GM21447 (cell line): ENCODE measurements at regions not wholly inside any gene's neighbourhood (a gene's known extent, or its start where the extent isn't known, plus 50 kb on each side); places are given as distances from the start of the nearest gene placed in this dataset.
"Not testable (repeated sequence)": the region's sequence is repeated elsewhere in the genome, so short reads cannot be mapped to it uniquely, and the experiment has no call there.

Experiments
- ATAC-seq: cut with Tn5 transposase; IDR thresholded peaks from one replicate; pipeline ENCODE4 v1.9.1; 2021; ENCODE audit not compliant: unreplicated experiment

DNA sequence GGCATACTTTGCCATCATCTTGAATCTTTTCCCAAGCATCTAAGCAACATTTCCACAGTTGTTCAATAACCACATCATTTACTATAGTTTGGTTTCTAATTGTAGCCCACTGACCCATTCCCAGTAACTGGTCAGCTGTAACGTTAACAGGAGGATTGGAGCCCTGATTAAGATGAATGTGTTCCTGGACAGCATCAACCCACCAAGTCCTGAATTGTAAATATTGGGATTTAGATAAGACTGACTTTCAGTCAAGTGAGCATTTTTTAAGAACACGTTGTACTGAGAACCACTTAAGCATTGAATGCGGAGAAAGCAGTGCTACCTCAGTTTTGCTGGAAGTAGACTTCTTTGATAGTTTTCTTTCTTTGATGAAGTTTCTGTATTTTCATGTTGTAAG is 53.3 kb upstream of the ARL4D start:
- not testable (repeated sequence) for ATAC-seq

DNA sequence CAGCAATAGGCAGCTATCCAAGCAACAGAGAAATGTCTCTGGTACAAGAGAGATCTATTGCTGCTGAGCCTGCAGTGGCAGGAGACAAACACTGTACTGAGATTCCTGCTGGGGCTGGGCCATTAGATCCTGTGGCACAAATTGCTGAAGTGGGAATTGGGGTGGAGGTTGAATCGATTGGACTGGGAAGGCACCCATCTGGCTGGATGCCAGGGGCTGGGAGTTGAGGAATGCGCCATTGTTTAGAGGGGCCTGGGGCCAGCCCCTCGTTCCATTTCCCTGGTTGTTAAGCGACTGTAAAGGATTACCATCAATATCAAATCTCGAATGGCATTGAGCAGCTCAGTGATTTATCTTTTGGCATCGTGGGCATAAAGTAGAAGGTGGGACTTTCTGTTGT is 54.1 kb upstream of the ARL4D start:
- no peak for ATAC-seq

DNA sequence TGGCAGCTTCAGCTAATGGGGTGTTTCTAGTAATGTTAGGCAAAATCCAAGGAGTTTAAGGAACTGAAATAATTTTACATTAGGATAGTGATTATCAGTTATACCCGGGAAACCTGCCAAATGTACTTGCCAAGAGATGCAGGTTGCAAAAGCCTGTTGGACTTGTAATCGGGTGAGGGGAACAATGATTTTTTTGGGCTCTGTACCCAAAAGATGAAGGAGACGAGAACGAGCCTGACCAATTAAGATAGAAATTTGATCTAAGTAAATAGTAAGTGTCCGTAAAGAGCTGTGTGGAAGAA is 56.3 kb upstream of the ARL4D start:
- no peak for ATAC-seq

DNA sequence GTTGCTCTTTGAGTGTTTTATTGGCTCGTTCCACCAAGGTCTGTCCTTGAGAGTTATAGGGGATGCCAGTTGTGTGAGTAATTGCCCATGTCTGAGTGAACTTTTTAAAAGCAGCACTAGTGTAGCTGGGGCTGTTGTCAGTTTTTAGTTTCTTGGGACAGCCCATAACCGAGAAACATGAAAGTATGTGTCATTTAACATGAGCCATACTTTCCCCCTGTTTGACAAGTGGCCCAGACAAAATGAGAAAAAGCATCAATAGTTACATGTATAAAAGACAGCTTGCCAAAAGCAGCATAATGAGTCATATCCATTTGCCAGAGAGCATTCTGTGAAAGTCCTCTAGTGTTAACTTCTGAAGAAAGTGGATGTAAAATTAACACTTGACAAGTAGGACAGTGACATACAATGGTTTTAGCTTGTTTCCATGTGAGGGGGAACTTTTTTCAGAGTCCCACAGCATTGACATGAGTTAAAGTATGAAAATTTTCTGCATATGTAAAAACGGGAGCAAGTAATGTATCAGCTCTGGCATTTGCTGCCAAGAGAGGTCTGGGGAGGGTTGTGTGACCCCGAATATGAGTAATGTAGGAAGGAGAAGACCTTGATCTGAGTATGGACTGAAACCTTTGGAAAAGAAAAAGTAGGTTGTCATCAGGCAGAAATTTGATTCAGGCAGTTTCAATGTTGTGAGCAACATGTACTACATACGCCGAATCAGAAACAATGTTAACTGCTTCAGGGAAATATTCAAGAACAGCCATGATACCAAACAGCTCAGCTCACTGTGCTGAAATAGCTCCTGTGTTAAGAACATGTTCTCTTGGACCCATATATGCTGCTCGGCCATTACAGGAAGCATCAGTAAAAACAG is 56.8 kb upstream of the ARL4D start:
- no peak for ATAC-seq

- no peak for ATAC-seq
Measured at GRCh38 chr17:43338886-43339516, 59.8 kb upstream of the ARL4D start.

DNA sequence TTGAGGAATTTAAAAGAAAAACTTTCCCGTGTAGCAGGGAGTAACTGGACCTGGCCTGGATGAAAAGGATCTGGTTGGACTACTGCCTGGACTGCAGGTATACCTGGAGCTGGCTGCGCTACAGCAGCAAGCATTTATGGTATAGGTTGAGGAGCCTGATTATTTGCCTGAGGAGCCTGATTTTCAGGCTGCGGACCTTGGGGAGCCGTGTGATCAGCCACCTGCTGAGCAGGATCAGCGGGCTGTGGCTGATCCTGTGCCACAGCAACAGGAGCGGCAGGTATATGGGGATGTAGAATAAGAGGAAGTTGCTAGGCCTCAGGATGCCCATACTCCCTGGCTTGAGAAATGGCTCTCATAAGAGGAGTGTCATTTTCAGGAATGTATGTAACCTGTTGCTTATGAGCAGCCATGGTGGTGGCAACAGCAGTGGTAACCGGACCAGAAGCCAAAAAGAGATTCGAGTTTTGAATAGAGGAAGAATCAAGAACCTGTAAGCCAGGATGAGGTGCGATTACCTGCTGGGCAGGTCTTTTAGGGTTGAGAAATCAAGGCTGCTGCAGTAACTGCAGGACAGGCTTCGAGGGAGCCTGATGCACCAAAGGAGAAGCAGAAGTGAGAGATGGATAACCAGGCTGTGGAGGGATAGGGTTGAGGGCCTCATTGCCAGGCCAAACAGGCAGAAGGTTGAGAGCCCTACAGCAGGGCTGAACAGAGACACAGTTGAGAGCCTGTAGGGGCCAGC is 60.9 kb upstream of the ARL4D start:
- ATAC-seq: no peak

DNA sequence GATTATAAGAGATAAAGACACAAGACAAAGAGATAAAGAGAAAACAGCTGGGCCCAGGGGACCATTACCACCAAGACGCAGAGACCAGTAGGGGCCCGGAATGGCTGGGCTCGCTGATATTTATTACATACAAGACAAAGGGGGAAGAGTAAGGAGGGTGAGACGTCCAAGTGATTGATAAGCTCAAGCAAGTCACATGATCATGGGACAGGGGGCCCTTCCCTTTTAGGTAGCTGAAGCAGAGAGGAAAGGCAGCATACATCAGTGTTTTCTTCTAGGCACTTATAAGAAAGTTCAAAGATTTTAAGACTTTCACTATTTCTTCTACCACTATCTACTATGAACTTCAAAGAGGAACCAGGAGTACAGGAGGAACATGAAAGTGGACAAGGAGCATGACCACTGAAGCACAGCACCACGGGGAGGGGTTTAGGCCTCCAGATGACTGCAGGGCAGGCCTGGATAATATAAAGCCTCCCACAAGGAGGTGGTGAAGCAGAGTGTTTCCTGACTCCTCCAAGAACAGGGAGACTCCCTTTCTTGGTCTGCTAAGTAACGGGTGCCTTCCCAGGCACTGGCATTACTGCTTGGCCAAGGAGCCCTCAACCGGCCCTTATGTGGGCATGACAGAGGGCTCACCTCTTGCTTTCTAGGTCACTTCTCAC is 63.9 kb upstream of the ARL4D start:
- no peak for ATAC-seq

GRCh38 chr17:43333433-43333943 is 65.3 kb upstream of the ARL4D start:
- ATAC-seq: no peak

GRCh38 chr17:43332230-43332629 is 66.6 kb upstream of the ARL4D start:
- ATAC-seq: no peak

GRCh38 chr17:43330876-43331639 is 67.7 kb upstream of the ARL4D start:
- no peak for ATAC-seq

DNA sequence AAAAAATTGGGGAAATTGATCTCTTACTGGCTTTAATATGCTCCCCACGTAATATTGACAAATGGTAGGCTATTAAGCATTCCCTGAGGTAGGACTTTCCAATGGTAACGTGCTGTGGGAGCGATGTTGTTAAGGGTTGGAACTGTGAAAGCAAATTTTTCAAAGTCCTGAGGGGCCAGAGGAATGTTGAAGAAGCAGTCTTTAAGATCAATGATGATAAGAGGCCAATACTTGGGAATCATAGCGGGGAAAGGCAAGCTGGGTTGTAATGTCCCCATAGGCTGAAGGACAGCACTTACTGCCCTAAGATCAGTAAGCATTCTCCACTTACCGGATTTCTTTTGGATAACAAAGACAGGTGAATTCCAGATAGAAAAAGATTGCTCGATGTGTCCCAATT is 69.6 kb upstream of the ARL4D start:
- ATAC-seq: no peak

DNA sequence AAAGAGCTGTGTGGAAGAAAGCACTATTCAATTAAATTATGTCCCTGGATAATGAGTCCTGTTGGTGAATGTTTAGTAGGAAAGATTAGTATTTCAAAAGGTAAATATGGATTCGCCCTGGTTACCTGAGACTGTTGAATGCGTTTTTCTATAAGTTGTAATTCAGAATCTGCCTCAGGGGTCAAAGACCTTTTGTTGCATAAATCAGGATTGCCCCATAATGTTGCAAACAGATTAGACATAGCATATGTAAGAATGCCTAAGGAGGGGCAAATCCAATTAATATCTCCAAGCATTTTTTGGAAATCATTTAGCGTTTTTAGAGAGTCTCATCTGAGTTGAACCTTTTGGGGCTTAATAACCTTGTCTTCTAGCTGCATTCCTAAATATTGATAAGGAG is 70.1 kb upstream of the ARL4D start:
- ATAC-seq: no peak

GRCh38 chr17:43327834-43328420 is 70.9 kb upstream of the ARL4D start:
- ATAC-seq: no peak

- no peak for ATAC-seq
Measured at GRCh38 chr17:43327421-43327820, 71.4 kb upstream of the ARL4D start.

DNA sequence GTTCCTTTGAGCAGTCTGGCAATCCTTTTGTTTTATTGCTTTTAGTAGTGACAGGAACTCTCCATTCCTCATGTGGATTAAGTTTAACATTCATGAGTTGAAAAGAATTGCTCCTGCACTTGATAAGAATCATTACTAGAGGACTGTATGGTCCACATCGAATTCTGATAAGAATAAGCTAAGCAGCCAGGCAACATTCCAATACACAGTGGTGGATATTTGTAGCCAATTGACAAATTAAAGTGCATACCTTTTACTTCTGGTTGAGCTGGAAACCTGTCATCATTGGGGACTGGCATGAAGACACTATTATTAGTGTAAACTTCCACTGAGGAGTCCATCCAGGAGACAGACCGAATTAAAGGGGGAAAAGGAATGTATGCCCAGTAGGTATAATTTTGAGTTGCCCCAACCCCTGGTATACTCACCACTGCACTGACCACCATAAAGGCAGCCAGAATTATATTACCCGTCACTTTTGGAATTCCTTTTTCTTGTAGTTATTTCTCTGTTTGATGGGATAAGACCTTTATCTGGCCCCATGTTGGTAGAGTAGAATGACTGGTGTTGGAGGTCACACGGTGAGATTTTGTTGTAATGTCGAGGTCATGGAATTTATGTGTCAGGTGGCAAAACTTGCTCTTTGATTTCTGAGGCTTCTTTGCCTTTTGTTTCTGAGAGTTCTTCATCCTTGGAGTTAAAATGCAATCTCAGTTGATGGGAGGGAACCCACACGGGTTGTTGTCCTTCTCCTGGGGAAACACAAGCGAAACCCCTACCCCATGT is 72.1 kb upstream of the ARL4D start:
- ATAC-seq: no peak

DNA sequence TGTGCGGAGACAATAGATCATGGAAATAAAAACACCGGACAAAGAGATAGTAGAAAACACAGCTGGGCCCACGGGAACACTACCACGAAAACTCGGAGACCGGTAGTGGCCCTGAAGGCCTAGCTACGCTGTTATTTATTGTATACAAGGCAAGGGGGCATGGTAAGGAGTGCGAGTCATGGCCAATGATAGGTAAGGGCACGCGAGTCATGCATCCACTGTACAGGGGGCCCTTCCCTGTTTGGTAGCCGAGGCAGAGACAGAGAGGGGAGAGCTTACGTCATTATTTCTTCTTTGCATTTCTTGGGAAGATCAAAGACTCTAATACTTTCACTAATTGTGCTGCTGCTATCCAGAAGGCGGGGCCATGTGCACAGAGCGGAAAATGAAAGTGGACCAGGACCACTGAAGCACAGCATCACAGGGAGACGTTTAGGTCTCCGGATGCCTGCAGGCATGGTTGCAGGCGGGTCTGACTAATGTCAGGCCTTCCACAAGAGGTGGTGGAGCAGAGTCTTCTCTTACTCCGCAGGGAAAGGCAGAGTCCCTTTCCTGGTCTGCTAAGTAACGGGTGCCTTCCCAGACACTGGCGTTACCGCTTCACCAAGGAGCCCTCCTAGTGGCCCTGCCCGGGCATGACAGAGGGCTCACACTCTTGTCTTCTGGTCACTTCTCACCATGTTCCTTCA is 74.4 kb upstream of the ARL4D start:
- peak; percentile 70 for ATAC-seq

DNA sequence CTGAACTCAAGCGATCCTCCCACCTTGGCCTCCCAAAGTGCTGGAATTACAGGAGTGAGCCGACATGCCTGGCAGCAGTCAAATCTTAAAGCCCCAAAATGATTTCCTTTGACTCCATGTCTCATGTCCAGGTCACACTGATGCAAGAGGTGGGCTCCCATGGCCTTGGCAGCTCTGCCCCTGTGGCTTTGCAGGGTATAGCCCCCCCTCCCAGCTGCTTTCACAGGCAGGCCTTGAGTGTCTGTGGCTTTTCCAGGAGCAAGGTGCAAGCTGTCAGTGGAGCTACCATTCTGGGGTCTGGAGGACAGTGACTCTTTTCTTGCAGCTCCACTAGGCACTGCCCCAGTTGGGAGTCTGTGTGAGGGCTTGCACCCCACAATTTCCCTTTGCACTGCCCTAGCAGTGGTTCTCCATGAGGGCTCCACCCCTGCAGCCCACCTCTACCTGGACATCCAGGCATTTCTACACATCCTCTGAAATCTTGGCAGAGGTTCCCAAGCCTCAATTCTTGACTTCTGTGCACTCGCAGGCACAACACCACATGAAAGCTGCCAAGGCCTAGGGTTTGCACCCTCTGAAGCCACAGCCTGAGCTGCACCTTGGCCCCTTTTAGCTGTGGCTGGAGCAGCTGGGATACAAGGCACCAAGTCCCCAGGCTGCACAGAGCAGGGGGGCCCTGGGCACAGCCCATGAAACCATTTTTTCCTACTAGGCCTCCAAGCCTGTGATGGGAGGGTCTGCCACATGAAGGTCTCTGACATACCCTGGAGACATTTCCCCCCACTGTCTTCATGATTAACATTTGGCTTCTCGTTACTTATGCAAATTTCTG is 79.3 kb upstream of the ARL4D start:
- ATAC-seq: no peak

DNA sequence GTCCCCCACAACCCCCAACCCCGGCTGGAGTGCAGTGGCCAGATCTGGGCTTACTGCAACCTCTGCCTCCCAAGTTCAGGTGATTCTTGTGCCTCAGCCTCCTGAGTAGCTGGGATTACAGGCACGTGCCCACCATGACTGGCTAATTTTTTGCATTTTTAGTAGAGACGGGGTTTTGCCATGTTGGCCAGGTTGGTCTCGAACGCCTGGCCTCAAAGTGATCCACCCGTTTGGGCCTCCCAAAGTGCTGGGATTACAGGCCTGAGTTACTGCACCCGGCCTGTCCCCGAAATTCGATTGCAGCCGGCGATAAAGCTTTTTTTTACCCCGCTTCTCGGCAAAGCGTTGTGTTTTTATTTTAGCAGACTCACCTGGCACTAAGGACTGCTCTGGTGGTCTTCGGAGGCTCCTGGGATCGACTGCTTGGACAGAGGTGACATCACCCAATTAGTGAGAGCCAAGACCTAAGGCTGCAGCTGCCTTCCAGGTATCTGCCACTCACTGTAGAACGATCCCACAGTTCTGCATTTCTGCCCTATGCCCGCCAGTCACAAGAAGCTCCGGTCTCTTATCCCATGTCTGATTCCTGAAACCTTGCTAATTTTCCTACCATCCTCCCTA is 82.2 kb upstream of the ARL4D start:
- no peak for ATAC-seq
